CD8-positive, alpha-beta memory T cell (primary cell): ENCODE measurements at regions not wholly inside any gene's neighbourhood (a gene's known extent, or its start where the extent isn't known, plus 50 kb on each side); places are given as distances from the start of the nearest gene placed in this dataset.

ENCODE experiments used
- CTCF ChIA-PET: fragments of 350-600 bp; sonication (Branson Sonifier 250); formaldehyde crosslinking; loops from one replicate; lab custom pipeline; 2021; ENCODE audit warnings: antibody characterized with exemption; lab: Charles Lee
- POLR2A ChIA-PET: fragments of 350-600 bp; sonication (Branson Sonifier 250); formaldehyde crosslinking; loops from one replicate; lab custom pipeline; 2021; ENCODE audit warnings: antibody characterized with exemption; lab: Charles Lee
- DNase-seq, 5 donors: peaks; one replicate each; pipeline versions ENCODE4 v3.0.0 to v3.0.0-alpha.2; 2020 to 2022; ENCODE audit warnings: mixed read lengths in 1 of 5
- H3K27ac ChIP-seq: one replicate; pipeline ENCODE4 v1.7.0; 2013; ENCODE audit warnings: low read depth, mild to moderate bottlenecking, low read length, moderate library complexity
- H3K27me3 ChIP-seq: 2 replicates; pipeline ENCODE4 v1.7.0; 2013; ENCODE audit warnings: low read length, mild to moderate bottlenecking; ENCODE audit not compliant: insufficient read depth, poor library complexity, severe bottlenecking
- H3K36me3 ChIP-seq: 2 replicates; pipeline ENCODE4 v1.7.0; 2013; ENCODE audit warnings: mild to moderate bottlenecking, low read length, moderate library complexity; ENCODE audit not compliant: insufficient read depth
- H3K4me1 ChIP-seq: 2 replicates; pipeline ENCODE4 v1.7.0; 2013; ENCODE audit warnings: mild to moderate bottlenecking, low read length, moderate library complexity; ENCODE audit not compliant: insufficient read depth
- H3K4me3 ChIP-seq: 2 replicates; pipeline ENCODE4 v1.7.0; 2013; ENCODE audit warnings: mild to moderate bottlenecking, low read length
- H3K9me3 ChIP-seq: 2 replicates; pipeline ENCODE4 v1.7.0; 2013; ENCODE audit warnings: mild to moderate bottlenecking, low read length
- H3K27ac Mint-ChIP-seq, 8 donors: one replicate each; pipeline ENCODE4 v1.8.0; 2020 to 2021; ENCODE audit warnings: mixed read lengths in 8 of 8, mild to moderate bottlenecking in 6 of 8, inconsistent platforms in 3 of 8, moderate library complexity in 3 of 8
- H3K27me3 Mint-ChIP-seq, 2 donors: one replicate each; pipeline ENCODE4 v1.8.0; 2020 to 2021; ENCODE audit warnings: mixed read lengths in 2 of 2, mild to moderate bottlenecking in 1 of 2, moderate library complexity in 1 of 2
- H3K36me3 Mint-ChIP-seq, 3 donors: one replicate each; pipeline ENCODE4 v1.8.0; 2020 to 2021; ENCODE audit warnings: mixed read lengths in 3 of 3, inconsistent platforms in 1 of 3, mild to moderate bottlenecking in 1 of 3
- H3K4me1 Mint-ChIP-seq, 3 donors: one replicate each; pipeline ENCODE4 v1.8.0; 2020 to 2021; ENCODE audit warnings: mixed read lengths in 3 of 3, inconsistent platforms in 1 of 3, mild to moderate bottlenecking in 1 of 3
- H3K4me3 Mint-ChIP-seq, 7 donors: one replicate each; pipeline ENCODE4 v1.8.0; 2020 to 2021; ENCODE audit warnings: mixed read lengths in 7 of 7, mild to moderate bottlenecking in 6 of 7, moderate library complexity in 4 of 7, inconsistent platforms in 2 of 7
- H3K9me3 Mint-ChIP-seq, 5 donors: one replicate each; pipeline ENCODE4 v1.8.0; 2020 to 2022; ENCODE audit warnings: mixed read lengths in 5 of 5, mild to moderate bottlenecking in 3 of 5, moderate library complexity in 2 of 5, inconsistent platforms in 1 of 5

DNA sequence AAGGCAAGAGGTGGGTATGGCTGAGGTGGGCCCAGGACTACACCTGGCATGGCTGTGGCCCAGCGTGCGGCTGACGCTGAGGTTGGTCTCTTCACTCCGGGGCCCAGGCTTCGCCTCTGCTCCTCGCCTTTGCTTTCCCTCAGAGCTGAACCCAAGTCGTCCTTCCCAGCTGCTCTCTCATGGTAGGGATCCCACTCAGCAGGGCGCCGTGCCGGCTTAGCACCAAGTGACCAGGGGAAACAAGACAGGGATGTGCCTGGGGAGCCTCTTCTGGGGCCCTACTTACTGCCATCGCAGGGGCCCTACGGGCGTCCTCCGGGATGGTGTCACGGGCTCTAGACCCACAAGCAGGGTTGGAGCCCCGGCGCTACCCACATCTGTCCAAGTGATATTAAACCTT is 138.1 kb upstream of the ALKAL2 start:
- CTCF ChIA-PET = no interaction called here

DNA sequence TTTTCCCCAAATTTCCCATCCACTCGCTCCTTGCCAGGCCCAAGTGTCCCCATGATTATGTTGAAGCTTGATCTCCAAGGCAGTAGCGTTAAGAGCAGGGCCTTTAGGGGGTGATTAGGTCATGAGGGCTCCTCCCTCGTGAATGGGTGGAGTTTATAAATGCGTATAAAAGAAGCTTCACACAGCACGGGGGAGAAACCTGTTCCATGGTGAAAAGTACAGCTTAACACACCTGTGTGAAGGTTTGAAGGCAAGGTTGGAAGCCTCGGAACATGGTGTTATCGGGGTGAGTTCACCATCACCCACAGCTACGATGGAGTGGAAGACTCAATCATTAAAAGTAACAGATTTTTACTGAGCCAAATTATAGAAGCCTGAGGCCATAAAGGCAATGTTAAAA is 137.4 kb upstream of the ALKAL2 start:
- no peaks in the 10 kb centered on the region for H3K27me3 ChIP-seq
- peaks cover 15 to 39% (median 22%) of the 10 kb centered on the region in 3 donors for H3K4me1 Mint-ChIP-seq
- DNase-seq = no peak
- H3K4me3 Mint-ChIP-seq = no peak overlapping the region
- CTCF ChIA-PET = no interaction called here
- H3K9me3 ChIP-seq = no peaks in the 10 kb centered on the region
- H3K27me3 Mint-ChIP-seq = peaks cover 0 to 3% of the 10 kb centered on the region in 2 donors
- H3K36me3 ChIP-seq = no peaks in the 10 kb centered on the region
- H3K36me3 Mint-ChIP-seq = peaks cover 0 to 7% (median 0%) of the 10 kb centered on the region in 3 donors
- H3K4me1 ChIP-seq = peaks cover 15% of the 10 kb centered on the region
- no peak overlapping the region for H3K27ac Mint-ChIP-seq
- H3K4me3 ChIP-seq = no peak overlapping the region
- POLR2A ChIA-PET = no interaction called here
- no peak overlapping the region for H3K27ac ChIP-seq
- H3K9me3 Mint-ChIP-seq = peaks cover 0 to 2% (median 0%) of the 10 kb centered on the region in 5 donors

More for the DNA sequence above, 138.1 kb upstream of the ALKAL2 start:
- H3K36me3 Mint-ChIP-seq = peaks cover 0 to 7% (median 0%) of the 10 kb centered on the region in 3 donors
- POLR2A ChIA-PET = no interaction called here
- peaks cover 0 to 3% of the 10 kb centered on the region in 2 donors for H3K27me3 Mint-ChIP-seq
- H3K27ac Mint-ChIP-seq = no peak overlapping the region
- H3K4me3 Mint-ChIP-seq = no peak overlapping the region
- Histone ChIP-seq H3K27me3 (no peaks in the 10 kb centered on the region), H3K9me3 (no peaks in the 10 kb centered on the region), H3K4me3 (no peak overlapping the region), H3K36me3 (no peaks in the 10 kb centered on the region), H3K4me1 (peaks cover 22% of the 10 kb centered on the region), H3K27ac (no peak overlapping the region)
- peaks cover 0 to 2% (median 0%) of the 10 kb centered on the region in 5 donors for H3K9me3 Mint-ChIP-seq
- peaks cover 22 to 46% (median 29%) of the 10 kb centered on the region in 3 donors for H3K4me1 Mint-ChIP-seq
- DNase-seq = no peak

DNA sequence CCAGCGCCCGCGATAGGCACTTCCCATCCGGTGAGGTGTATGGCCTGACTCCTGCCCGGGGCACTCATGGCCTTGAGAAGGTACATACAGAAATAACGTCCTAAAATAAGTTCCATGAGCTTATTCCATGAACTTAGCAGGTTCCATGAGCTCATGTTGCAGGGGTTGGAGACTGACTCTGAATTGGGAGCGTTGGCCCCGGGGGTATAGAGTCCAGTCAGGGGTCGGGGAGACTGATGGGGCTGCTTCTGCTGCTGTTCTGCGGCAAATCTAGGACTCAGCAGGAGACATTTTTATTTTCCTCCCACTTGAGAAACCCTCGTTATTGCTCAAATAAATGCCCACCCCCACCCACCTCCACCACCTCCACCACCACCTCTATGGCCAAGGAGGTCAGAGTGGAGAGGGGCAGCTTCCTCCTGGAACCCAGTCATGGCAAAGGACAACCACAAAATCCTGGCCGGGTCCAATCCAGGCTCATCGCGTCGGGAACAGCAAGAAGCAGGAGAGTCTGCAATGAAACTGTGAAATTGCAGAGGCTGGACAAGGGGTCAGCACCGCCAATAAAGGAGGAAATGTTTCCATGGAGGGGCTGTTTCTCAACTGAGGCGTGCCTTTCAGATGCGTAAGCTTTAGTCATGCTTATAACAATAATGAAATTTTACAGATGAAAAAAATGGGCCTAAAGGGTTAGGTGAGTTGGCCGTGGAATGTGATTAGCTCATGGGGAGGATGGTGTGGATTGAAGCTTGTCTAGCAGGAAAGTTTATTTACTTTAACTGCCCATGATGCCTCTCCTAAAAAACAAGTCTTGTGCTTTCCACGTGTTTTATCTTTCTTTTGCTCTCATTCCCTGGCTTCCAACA is 136.6 kb upstream of the ALKAL2 start:
- no peaks in the 10 kb centered on the region for H3K27me3 ChIP-seq
- H3K4me1 ChIP-seq = peaks cover 8% of the 10 kb centered on the region
- DNase-seq = no peak
- H3K27ac Mint-ChIP-seq = peak overlapping the region in 1 of 8 donors; percentile 40
- CTCF ChIA-PET = interaction anchor here (1.5 kb wide), 1 partner anchor 9 kb away, joined by 4 read pairs; no protein-coding TSS in a partner anchor
- POLR2A ChIA-PET = no interaction called here
- no peak overlapping the region for H3K4me3 ChIP-seq
- H3K9me3 Mint-ChIP-seq = peaks cover 0 to 2% (median 0%) of the 10 kb centered on the region in 5 donors
- peaks cover 0 to 3% of the 10 kb centered on the region in 2 donors for H3K27me3 Mint-ChIP-seq
- H3K4me3 Mint-ChIP-seq = no peak overlapping the region
- H3K4me1 Mint-ChIP-seq = peaks cover 11 to 36% (median 19%) of the 10 kb centered on the region in 3 donors
- peaks cover 0 to 6% (median 0%) of the 10 kb centered on the region in 3 donors for H3K36me3 Mint-ChIP-seq
- H3K36me3 ChIP-seq = no peaks in the 10 kb centered on the region
- no peak overlapping the region for H3K27ac ChIP-seq
- H3K9me3 ChIP-seq = no peaks in the 10 kb centered on the region

DNA sequence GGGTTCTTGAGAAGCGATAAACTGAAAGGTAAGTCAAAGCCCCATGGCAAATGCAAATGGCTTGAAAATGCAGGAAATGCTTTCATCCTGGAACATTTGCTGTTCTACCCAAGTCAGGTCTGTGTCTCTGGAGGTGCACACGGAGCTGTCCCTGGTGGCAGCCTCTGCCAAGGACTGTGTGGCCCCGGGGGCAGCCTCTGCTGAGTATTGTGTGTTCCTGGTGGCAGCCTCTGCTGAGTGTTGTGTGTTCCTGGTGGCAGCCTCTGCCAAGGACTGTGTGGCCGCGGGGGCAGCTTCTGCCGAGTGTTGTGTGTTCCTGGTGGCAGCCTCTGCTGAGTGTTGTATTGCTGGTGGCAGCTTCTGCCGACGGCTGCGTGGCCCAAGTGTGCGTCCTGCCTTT is 135.6 kb upstream of the ALKAL2 start:
- peaks cover 5 to 36% (median 11%) of the 10 kb centered on the region in 3 donors for H3K4me1 Mint-ChIP-seq
- H3K4me3 Mint-ChIP-seq = no peak overlapping the region
- H3K9me3 ChIP-seq = no peaks in the 10 kb centered on the region
- H3K4me1 ChIP-seq = no peaks in the 10 kb centered on the region
- CTCF ChIA-PET = interaction anchor here (1.2 to 1.5 kb wide), 2 partner anchors 8 to 15 kb away, joined by 4 read pairs; no protein-coding TSS in a partner anchor
- peaks cover 0 to 2% (median 0%) of the 10 kb centered on the region in 5 donors for H3K9me3 Mint-ChIP-seq
- no peaks in the 10 kb centered on the region for H3K36me3 Mint-ChIP-seq
- H3K27me3 ChIP-seq = no peaks in the 10 kb centered on the region
- no peak for DNase-seq
- no peaks in the 10 kb centered on the region for H3K36me3 ChIP-seq
- no peak overlapping the region for H3K4me3 ChIP-seq
- POLR2A ChIA-PET = no interaction called here
- H3K27me3 Mint-ChIP-seq = peaks cover 0 to 3% of the 10 kb centered on the region in 2 donors
- H3K27ac ChIP-seq = no peak overlapping the region
- H3K27ac Mint-ChIP-seq = no peak overlapping the region

DNA sequence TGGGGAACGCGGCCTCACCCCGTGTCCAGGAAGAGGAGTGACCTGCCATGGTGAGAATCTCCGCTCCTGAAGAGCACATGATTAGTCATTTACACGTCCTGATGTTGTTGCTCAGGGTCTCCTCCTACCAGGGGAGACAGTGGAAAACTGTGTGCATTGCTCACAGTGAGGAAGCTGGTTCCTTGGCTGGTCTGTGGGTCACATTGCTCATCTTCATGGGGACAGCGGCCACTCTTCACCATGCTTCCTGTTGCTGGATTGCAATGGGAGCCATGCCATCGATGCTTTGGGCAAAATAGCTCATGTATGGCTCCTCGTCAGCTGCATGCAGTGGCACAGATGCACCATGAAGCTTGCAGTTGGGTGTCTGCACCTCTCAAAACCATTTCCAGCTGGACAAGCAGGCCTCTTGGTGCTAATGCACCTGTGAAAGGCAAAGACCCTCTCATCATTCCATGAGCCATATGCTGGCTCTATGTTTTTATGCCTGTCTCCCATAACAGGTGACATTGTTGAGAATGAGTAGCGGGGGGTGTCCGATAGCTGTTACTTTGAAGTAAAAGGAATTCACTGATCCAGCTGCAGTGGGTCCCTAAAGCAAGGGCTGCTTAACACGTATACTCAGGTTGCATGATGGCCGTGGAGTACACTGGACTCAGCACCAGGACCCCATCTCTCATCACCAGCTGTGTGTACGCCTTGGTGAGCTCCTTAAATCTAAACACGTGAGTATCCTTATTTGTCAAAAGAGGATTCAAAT is 135.0 kb upstream of the ALKAL2 start:
- Mint-ChIP-seq H3K9me3 (peaks cover 0 to 2% (median 0%) of the 10 kb centered on the region in 5 donors), H3K4me1 (peaks cover 5 to 32% (median 11%) of the 10 kb centered on the region in 3 donors), H3K4me3 (no peak overlapping the region), H3K27me3 (peaks cover 0 to 3% of the 10 kb centered on the region in 2 donors), H3K36me3 (no peaks in the 10 kb centered on the region), H3K27ac (peak overlapping the region in 2 of 8 donors; percentile 23 to 50)
- H3K4me3 ChIP-seq = no peak overlapping the region
- no peaks in the 10 kb centered on the region for H3K4me1 ChIP-seq
- DNase-seq = no peak
- ChIA-PET POLR2A (no interaction called here), CTCF (interaction anchor here (1.0 to 1.5 kb wide), 3 partner anchors 8 to 29 kb away, joined by 3 to 4 read pairs (median 4); no protein-coding TSS in a partner anchor)
- no peak overlapping the region for H3K27ac ChIP-seq
- no peaks in the 10 kb centered on the region for H3K9me3 ChIP-seq
- no peaks in the 10 kb centered on the region for H3K36me3 ChIP-seq
- H3K27me3 ChIP-seq = no peaks in the 10 kb centered on the region

DNA sequence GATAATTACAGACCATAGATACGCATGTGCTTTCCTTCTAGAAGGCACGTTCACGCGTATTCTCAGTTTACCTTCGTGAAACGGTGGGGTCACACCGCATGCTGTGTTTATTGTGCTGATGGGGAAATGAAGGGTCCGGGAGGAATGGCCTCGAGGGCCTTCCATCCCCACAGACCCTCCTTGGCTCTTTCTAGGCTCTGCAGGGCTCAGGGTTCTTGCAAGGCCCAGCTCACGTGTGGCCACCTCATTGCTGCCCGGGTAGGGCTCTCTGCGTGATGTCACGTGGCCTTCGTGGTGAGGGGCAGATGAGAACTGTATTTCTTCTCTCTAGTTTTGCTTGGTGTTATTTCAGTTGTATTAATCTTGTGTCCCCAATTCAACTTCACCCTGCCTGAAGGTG is 133.5 kb upstream of the ALKAL2 start:
- Histone ChIP-seq H3K27ac (no peak overlapping the region), H3K4me3 (no peak overlapping the region), H3K9me3 (no peaks in the 10 kb centered on the region), H3K27me3 (peaks cover 4% of the 10 kb centered on the region), H3K4me1 (no peaks in the 10 kb centered on the region), H3K36me3 (no peaks in the 10 kb centered on the region)
- peaks cover 0 to 2% (median 0%) of the 10 kb centered on the region in 5 donors for H3K9me3 Mint-ChIP-seq
- ChIA-PET POLR2A (no interaction called here), CTCF (no interaction called here)
- no peak for DNase-seq
- H3K27ac Mint-ChIP-seq = peak overlapping the region in 3 of 8 donors; percentile 45 to 79 (median 63)
- peaks cover 5 to 30% (median 11%) of the 10 kb centered on the region in 3 donors for H3K4me1 Mint-ChIP-seq
- peaks cover 0 to 3% of the 10 kb centered on the region in 2 donors for H3K27me3 Mint-ChIP-seq
- H3K4me3 Mint-ChIP-seq = no peak overlapping the region
- H3K36me3 Mint-ChIP-seq = no peaks in the 10 kb centered on the region

DNA sequence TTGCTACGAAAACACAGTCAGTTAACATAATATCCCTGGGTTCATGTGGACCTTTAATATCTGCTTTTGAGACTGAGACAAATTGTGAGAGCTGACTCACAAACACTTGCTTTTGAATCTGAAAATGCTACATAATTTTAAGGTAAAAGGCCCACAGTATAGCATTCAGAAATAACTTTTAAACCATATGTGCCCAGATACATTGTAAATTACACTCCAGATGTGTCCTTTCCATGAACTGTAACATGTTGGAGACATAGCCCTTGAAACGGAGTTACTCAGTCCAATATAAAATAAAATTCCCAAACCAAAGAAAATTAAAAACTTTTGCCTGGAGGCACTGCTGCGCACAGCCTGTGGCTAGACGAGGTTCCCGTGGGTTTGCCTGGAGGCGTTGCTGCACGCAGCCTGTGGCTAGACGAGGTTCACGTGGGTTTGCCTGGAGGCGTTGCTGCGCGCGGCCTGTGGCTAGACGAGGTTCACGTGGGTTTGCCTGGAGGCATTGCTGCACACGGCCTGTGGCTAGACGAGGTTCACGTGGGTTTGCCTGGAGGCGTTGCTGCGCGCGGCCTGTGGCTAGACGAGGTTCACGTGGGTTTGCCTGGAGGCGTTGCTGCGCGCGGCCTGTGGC is 131.9 kb upstream of the ALKAL2 start:
- Mint-ChIP-seq H3K9me3 (peaks cover 0 to 2% (median 0%) of the 10 kb centered on the region in 5 donors), H3K36me3 (no peaks in the 10 kb centered on the region), H3K27me3 (peaks cover 3 to 5% of the 10 kb centered on the region in 2 donors), H3K4me3 (peak overlapping the region in 1 of 7 donors; percentile 19), H3K4me1 (peaks cover 5 to 30% (median 11%) of the 10 kb centered on the region in 3 donors), H3K27ac (peak overlapping the region in 7 of 8 donors; percentile 16 to 78 (median 65))
- Histone ChIP-seq H3K4me1 (no peaks in the 10 kb centered on the region), H3K9me3 (no peaks in the 10 kb centered on the region), H3K27ac (no peak overlapping the region), H3K27me3 (peaks cover 4% of the 10 kb centered on the region), H3K4me3 (no peak overlapping the region), H3K36me3 (no peaks in the 10 kb centered on the region)
- ChIA-PET POLR2A (no interaction called here), CTCF (interaction anchor here (0.9 kb wide), 1 partner anchor 60 kb away, joined by 3 read pairs; no protein-coding TSS in a partner anchor)
- peak; percentile 10 to 69 (median 41) for DNase-seq
